IMR-90 (cell line): ENCODE measurements at regions not wholly inside any gene's neighbourhood (a gene's known extent, or its start where the extent isn't known, plus 50 kb on each side); places are given as distances from the start of the nearest gene placed in this dataset.

Experiments
- ATAC-seq: fragments of 200-7000 bp; cut with Tn5 transposase; 2 replicates; pipeline ENCODE4 v1.9.1; 2020; ENCODE audit warnings: low read depth, mild to moderate bottlenecking, moderate library complexity
- BruUV-seq: library from RNA; stranded (reverse); fragments of 400-500 nt; replicated peaks from 2 replicates; lab custom pipeline; 2021; lab: Mats Ljungman, UMichigan
- CTCF ChIA-PET: fragments of 300-600 bp; formaldehyde crosslinking; extraction: SDS; loops from one replicate; lab custom pipeline; 2021; ENCODE audit warnings: antibody characterized with exemption; lab: Yijun Ruan, JAX
- POLR2A ChIA-PET: fragments of 300-600 bp; sonication (Branson Sonifier 250); formaldehyde crosslinking; loops from one replicate; lab custom pipeline; 2022; ENCODE audit warnings: antibody characterized with exemption; ENCODE audit not compliant: unreplicated experiment; lab: Charles Lee
- DNase-seq: peaks from one replicate; pipeline ENCODE4 v3.0.0; 2013
- H2AFZ ChIP-seq: replicated peaks from 2 replicates; pipeline ENCODE3; 2013; ENCODE audit warnings: low read length, mild to moderate bottlenecking; ENCODE audit not compliant: poor library complexity
- H2AK5ac ChIP-seq: 2 replicates; pipeline ENCODE4 v1.6.1; 2013; ENCODE audit warnings: low read depth, low read length, inconsistent platforms
- H2AK9ac ChIP-seq: replicated peaks from 2 replicates; pipeline ENCODE3; 2013; ENCODE audit warnings: mild to moderate bottlenecking, low read depth, low read length, moderate library complexity; ENCODE audit not compliant: poor library complexity
- H2BK120ac ChIP-seq: 2 replicates; pipeline ENCODE4 v1.6.1; 2013; ENCODE audit warnings: low read depth, low read length, inconsistent platforms
- H2BK15ac ChIP-seq: 3 replicates; pipeline ENCODE4 v1.6.1; 2013; ENCODE audit warnings: low read depth, low read length, inconsistent platforms
- H2BK20ac ChIP-seq: 2 replicates; pipeline ENCODE4 v1.6.1; 2013; ENCODE audit warnings: low read depth, mild to moderate bottlenecking, inconsistent platforms, low read length, moderate library complexity
- H2BK5ac ChIP-seq: 2 replicates; pipeline ENCODE4 v1.6.1; 2013; ENCODE audit warnings: mild to moderate bottlenecking, low read depth, low read length, inconsistent platforms; ENCODE audit not compliant: poor library complexity, severe bottlenecking
- H3K14ac ChIP-seq: replicated peaks from 2 replicates; pipeline ENCODE4 v1.6.1; 2013; ENCODE audit warnings: low read depth, low read length, inconsistent platforms
- H3K18ac ChIP-seq: 2 replicates; pipeline ENCODE4 v1.6.1; 2013; ENCODE audit warnings: low read depth, low read length, control low read depth
- H3K23ac ChIP-seq: 2 replicates; pipeline ENCODE4 v1.6.1; 2013; ENCODE audit warnings: low read depth, low read length, inconsistent platforms
- H3K27ac ChIP-seq: 2 replicates; pipeline ENCODE4 v1.5.1; 2013; ENCODE audit warnings: mild to moderate bottlenecking, control low read depth, low read length; ENCODE audit not compliant: insufficient read depth
- H3K27me3 ChIP-seq: 2 replicates; pipeline ENCODE4 v1.6.1; 2013; ENCODE audit warnings: low read length; ENCODE audit not compliant: control insufficient read depth, insufficient read depth
- H3K36me3 ChIP-seq: 2 replicates; pipeline ENCODE4 v1.6.1; 2013; ENCODE audit warnings: low read length, mixed read lengths; ENCODE audit not compliant: control insufficient read depth, insufficient read depth
- H3K4ac ChIP-seq: 2 replicates; pipeline ENCODE4 v1.6.1; 2013; ENCODE audit warnings: low read depth, low read length, inconsistent platforms
- H3K4me1 ChIP-seq: 2 replicates; pipeline ENCODE4 v1.6.1; 2013; ENCODE audit warnings: low read length, mixed read lengths; ENCODE audit not compliant: control insufficient read depth, insufficient read depth
- H3K4me2 ChIP-seq: 2 replicates; pipeline ENCODE4 v1.6.1; 2013; ENCODE audit warnings: low read depth, mild to moderate bottlenecking, control low read depth, low read length, moderate library complexity
- H3K4me3 ChIP-seq: 2 replicates; pipeline ENCODE4 v1.5.1; 2013; ENCODE audit warnings: low read depth, mild to moderate bottlenecking, control low read depth, low read length, moderate library complexity; ENCODE audit not compliant: insufficient read depth
- H3K56ac ChIP-seq: 2 replicates; pipeline ENCODE4 v1.6.1; 2013; ENCODE audit warnings: low read length, inconsistent platforms; ENCODE audit not compliant: insufficient read depth; ENCODE audit errors: extremely low read depth
- H3K79me1 ChIP-seq, 2 experiments: 2 replicates each; pipeline ENCODE4 v1.6.1; 2013; ENCODE audit warnings: low read length in 2 of 2, inconsistent platforms in 1 of 2, low read depth in 1 of 2
- H3K9ac ChIP-seq: 2 replicates; pipeline ENCODE4 v1.6.1; 2013; ENCODE audit warnings: low read depth, low read length, control low read depth
- H3K9me1 ChIP-seq: 2 replicates; pipeline ENCODE4 v1.6.1; 2013; ENCODE audit warnings: low read length, inconsistent platforms; ENCODE audit not compliant: insufficient read depth
- H3K9me3 ChIP-seq: 2 replicates; pipeline ENCODE4 v1.6.1; 2013; ENCODE audit warnings: low read length; ENCODE audit not compliant: control insufficient read depth, insufficient read depth
- H4K20me1 ChIP-seq: 2 replicates; pipeline ENCODE4 v1.6.1; 2013; ENCODE audit warnings: low read length, inconsistent platforms; ENCODE audit not compliant: insufficient read depth
- H4K5ac ChIP-seq: 2 replicates; pipeline ENCODE4 v1.6.1; 2013; ENCODE audit warnings: mild to moderate bottlenecking, low read depth, low read length, control low read depth
- H4K8ac ChIP-seq, 2 experiments: 2 replicates each; pipeline ENCODE4 v1.6.1; 2013; ENCODE audit warnings: low read depth in 2 of 2, low read length in 2 of 2, control low read depth in 1 of 2, inconsistent platforms in 1 of 2
- H4K91ac ChIP-seq: 2 replicates; pipeline ENCODE4 v1.6.1; 2013; ENCODE audit warnings: low read depth, low read length, inconsistent platforms; ENCODE audit not compliant: insufficient read depth
- CHD1 ChIP-seq: IDR thresholded peaks from 2 replicates; pipeline ENCODE4 v1.6.1; 2012; ENCODE audit warnings: low read depth, low read length, improper control_type of control experiment
- MAFK ChIP-seq: IDR thresholded peaks from 2 replicates; pipeline ENCODE4 v1.6.1; 2012; ENCODE audit warnings: low read depth, low read length, improper control_type of control experiment
- MAZ ChIP-seq: IDR thresholded peaks from 2 replicates; pipeline ENCODE4 v1.6.1; 2012; ENCODE audit warnings: low read depth, mild to moderate bottlenecking, low read length, improper control_type of control experiment, moderate library complexity, borderline replicate concordance
- RCOR1 ChIP-seq: IDR thresholded peaks from 2 replicates; pipeline ENCODE4 v1.6.1; 2012; ENCODE audit warnings: mild to moderate bottlenecking, low read length, improper control_type of control experiment; ENCODE audit not compliant: insufficient replicate concordance
- WGBS, 2 experiments: methylation state at CpG; one replicate each; pipeline versions ENCODE4 v1.1.5 to v1.1.7; 2013; ENCODE audit warnings: missing lambda C conversion rate in 2 of 2; ENCODE audit not compliant: insufficient read length in 1 of 2; ENCODE audit errors: extremely low coverage in 2 of 2; 5-methylcytosine and 5-hydroxymethylcytosine counted together
- dilution Hi-C: fragments of 300-500 bp; cut with HindIII; formaldehyde crosslinking; loops from one replicate; pipeline ENCODE4 v1.14.3; 2018; ENCODE audit warnings: low sequenced_read_pairs; ENCODE audit not compliant: unreplicated experiment
- in situ Hi-C: fragments of 300-500 bp; cut with MboI; formaldehyde crosslinking; loops from 3 replicates; pipeline ENCODE4 v1.14.3; 2019; ENCODE audit warnings: low sequenced_read_pairs, inconsistent platforms, mixed read lengths
- intact Hi-C: fragments of 100-400 bp; cut with micrococcal nuclease; formaldehyde crosslinking; loops from 2 replicates; pipeline ENCODE4 v1.10.0; 2022

DNA sequence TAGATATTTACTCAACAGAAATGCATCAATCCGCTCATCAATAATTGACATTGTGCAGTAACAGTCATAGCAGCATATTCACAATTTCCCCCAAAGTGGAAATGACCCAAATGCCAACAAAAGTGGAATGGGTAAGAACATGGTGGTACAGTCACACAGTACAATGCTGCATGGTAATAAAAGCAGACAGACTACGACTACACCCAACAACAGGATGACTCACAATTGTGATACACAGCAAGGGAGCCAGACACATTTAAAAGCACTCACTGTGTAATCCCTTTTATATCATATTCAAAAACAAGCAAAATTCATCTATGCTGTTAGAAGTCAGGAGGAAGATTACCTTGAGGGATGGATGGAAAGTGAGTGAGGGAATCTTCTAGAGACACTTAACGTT is 76.5 kb upstream of the NUDT7 start:
- H3K4me3 ChIP-seq: no peak overlapping the region
- no peaks in the 10 kb centered on the region for H4K20me1 ChIP-seq
- in situ Hi-C loops (no loop called here), dilution Hi-C loops (no loop called here), intact Hi-C loops (no loop called here)
- H4K5ac ChIP-seq: no peak overlapping the region
- no peak overlapping the region for H2AFZ ChIP-seq
- H3K9me1 ChIP-seq: no peaks in the 10 kb centered on the region
- H2AK9ac ChIP-seq: no peak overlapping the region
- no peak overlapping the region for H3K4me2 ChIP-seq
- H3K9ac ChIP-seq: no peak overlapping the region
- POLR2A ChIA-PET: no interaction called here
- H3K27me3 ChIP-seq: no peaks in the 10 kb centered on the region
- no peak overlapping the region for H3K4ac ChIP-seq
- no peak overlapping the region for H2BK120ac ChIP-seq
- no peaks in the 10 kb centered on the region for H3K36me3 ChIP-seq
- no peak overlapping the region for H3K56ac ChIP-seq
- H4K8ac ChIP-seq: no peak overlapping the region
- H3K18ac ChIP-seq: no peak overlapping the region
- no peak overlapping the region for H4K91ac ChIP-seq
- H2BK15ac ChIP-seq: no peak overlapping the region
- BruUV-seq: no TSS peak
- H3K79me1 ChIP-seq: no peaks in the 10 kb centered on the region
- no CpG with 5 or more reads among the region's 3 CpGs for WGBS, 2 experiments
- no peak overlapping the region for H2BK20ac ChIP-seq
- ATAC-seq (no peak), DNase-seq (no peak)
- H3K14ac ChIP-seq: no peak overlapping the region
- no peak overlapping the region for H2AK5ac ChIP-seq
- no peak overlapping the region for H3K23ac ChIP-seq
- TF ChIP-seq MAFK: no peak
- no peak for TF ChIP-seq RCOR1
- no peak for TF ChIP-seq CHD1
- no peak for TF ChIP-seq MAZ
- H3K27ac ChIP-seq: no peak overlapping the region
- CTCF ChIA-PET: no interaction called here
- H2BK5ac ChIP-seq: no peak overlapping the region
- H3K4me1 ChIP-seq: no peaks in the 10 kb centered on the region
- H3K9me3 ChIP-seq: no peaks in the 10 kb centered on the region
